ENCODE measurements at regions not wholly inside any gene's neighbourhood (a gene's known extent, or its start where the extent isn't known, plus 50 kb on each side); places are given as distances from the start of the nearest gene placed in this dataset.

GRCh38 chr15:93298901-93299300 is 209.9 kb upstream of the RGMA start:
- Mint-ChIP-seq H3K36me3 (ENCODE audit: low read depth) (no peaks in the 10 kb centered on the region), H3K27ac (no peak overlapping the region), H3K27me3 (ENCODE audit: low read depth) (peaks cover 5% of the 10 kb centered on the region), H3K4me1 (ENCODE audit: low read depth) (no peaks in the 10 kb centered on the region), H3K9me3 (no peaks in the 10 kb centered on the region), H3K4me3 (no peak overlapping the region)

DNA sequence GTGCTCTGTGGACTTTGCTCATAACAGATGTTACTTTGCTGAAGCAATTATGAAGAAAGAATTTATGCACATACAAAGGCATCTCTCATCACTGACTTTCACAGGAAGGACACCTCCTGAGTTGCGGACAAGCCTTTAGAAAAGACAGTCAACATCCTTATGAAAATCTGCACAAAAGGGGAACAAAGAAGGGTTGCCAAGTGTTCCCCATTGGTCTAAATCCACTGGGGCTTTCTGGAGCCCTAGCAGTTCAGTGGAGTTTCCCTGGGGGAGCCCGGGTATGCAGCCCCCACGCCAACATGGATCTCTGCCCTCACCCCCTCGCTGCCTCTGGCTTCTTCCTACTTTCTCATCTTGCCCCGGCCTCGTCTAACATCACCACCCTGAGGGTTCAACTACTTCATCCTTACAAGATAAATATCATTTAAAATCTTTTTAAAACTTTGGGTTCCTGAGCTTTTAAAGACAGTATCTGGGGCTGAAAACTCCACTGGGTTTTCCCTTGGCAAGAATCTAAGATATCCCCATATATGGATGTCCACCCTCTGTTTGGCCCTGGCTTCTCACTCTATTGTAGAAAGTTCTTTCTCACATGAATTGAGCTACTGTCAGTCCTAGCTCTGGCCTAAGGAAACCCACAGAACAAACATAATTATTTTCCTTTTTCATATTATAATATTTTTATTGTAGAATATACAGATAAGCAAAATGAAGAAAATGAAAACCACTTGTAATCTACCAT is 207.9 kb upstream of the RGMA start:
- Mint-ChIP-seq H3K9me3 (no peaks in the 10 kb centered on the region), H3K27ac (no peak overlapping the region), H3K36me3 (ENCODE audit: low read depth) (no peaks in the 10 kb centered on the region), H3K27me3 (ENCODE audit: low read depth) (peaks cover 12% of the 10 kb centered on the region), H3K4me1 (ENCODE audit: low read depth) (no peaks in the 10 kb centered on the region), H3K4me3 (no peak overlapping the region)

GRCh38 chr15:93294896-93295295 is 205.9 kb upstream of the RGMA start:
- Mint-ChIP-seq H3K4me3 (no peak overlapping the region), H3K27ac (no peak overlapping the region), H3K4me1 (ENCODE audit: low read depth) (no peaks in the 10 kb centered on the region), H3K36me3 (ENCODE audit: low read depth) (no peaks in the 10 kb centered on the region), H3K27me3 (ENCODE audit: low read depth) (peaks cover 22% of the 10 kb centered on the region), H3K9me3 (no peaks in the 10 kb centered on the region)

GRCh38 chr15:93294066-93294465 is 205.1 kb upstream of the RGMA start:
- Mint-ChIP-seq H3K4me3 (no peak overlapping the region), H3K27ac (no peak overlapping the region), H3K4me1 (ENCODE audit: low read depth) (no peaks in the 10 kb centered on the region), H3K36me3 (ENCODE audit: low read depth) (no peaks in the 10 kb centered on the region), H3K27me3 (ENCODE audit: low read depth) (peaks cover 22% of the 10 kb centered on the region), H3K9me3 (no peaks in the 10 kb centered on the region)

DNA sequence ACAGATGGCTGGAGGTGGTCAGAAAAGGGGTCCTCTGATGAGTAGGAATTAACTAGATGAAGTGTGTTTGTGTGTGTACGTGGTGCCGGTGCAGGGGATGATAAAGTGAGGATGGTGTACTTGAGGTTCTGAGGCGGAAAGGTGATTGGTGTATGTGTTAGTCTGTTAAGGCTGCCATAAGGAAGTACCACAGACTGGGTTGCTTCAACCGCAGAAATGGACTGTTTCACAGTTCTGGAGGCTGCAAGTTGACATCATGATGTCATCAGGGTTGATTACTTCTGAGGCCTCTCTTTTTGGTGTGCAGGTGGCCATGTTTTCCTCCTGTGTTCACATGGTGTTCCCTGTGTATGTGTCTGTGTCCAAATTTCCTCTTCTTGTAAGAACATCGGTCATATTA is 202.4 kb upstream of the RGMA start:
- H3K9me3 Mint-ChIP-seq = no peaks in the 10 kb centered on the region
- no peaks in the 10 kb centered on the region for H3K4me1 Mint-ChIP-seq (ENCODE audit: low read depth)
- no peak overlapping the region for H3K4me3 Mint-ChIP-seq
- H3K36me3 Mint-ChIP-seq (ENCODE audit: low read depth) = no peaks in the 10 kb centered on the region
- no peak overlapping the region for H3K27ac Mint-ChIP-seq
- peaks cover 24% of the 10 kb centered on the region for H3K27me3 Mint-ChIP-seq (ENCODE audit: low read depth)

- Mint-ChIP-seq H3K4me3 (no peak overlapping the region), H3K36me3 (ENCODE audit: low read depth) (no peaks in the 10 kb centered on the region), H3K27ac (no peak overlapping the region), H3K4me1 (ENCODE audit: low read depth) (no peaks in the 10 kb centered on the region), H3K9me3 (no peaks in the 10 kb centered on the region), H3K27me3 (ENCODE audit: low read depth) (peaks cover 25% of the 10 kb centered on the region)
These were observed 201.6 kb upstream of the RGMA start for GRCh38 chr15:93290618-93290946.

DNA sequence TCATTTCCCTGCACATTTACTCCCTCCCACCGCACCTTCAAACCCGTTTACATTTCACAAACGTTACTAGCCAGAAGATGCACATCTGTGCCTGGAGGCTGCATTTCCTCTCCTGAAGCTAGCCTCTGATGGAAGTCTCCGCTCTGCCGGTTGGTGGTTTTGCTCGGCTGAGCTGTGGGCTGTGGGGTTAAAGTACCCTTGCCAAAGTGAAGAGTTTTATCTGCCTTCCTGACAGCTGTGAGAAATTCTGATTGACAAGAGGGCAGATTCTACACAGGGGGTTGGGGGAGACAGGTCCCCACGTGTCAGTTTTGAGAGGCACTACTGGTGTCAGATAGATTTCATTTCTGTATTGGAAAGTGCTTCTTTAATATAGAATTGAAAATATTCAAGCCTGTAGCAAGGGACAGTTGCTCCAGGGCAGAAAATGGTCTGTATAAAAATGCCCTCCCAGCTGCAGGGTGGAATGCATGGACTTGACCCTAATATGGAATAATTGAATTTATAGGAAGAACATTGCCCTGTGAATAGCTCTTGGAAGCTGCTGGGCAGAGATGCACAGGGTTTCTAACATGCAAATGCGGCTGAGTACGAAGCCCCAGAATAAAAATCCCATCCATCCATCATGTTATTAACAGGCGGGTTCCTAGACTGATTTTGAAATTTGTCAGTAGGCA is 201.1 kb upstream of the RGMA start:
- Mint-ChIP-seq H3K9me3 (no peaks in the 10 kb centered on the region), H3K27me3 (ENCODE audit: low read depth) (peaks cover 25% of the 10 kb centered on the region), H3K4me3 (no peak overlapping the region), H3K27ac (no peak overlapping the region), H3K36me3 (ENCODE audit: low read depth) (no peaks in the 10 kb centered on the region), H3K4me1 (ENCODE audit: low read depth) (no peaks in the 10 kb centered on the region)

- Mint-ChIP-seq H3K36me3 (ENCODE audit: low read depth) (no peaks in the 10 kb centered on the region), H3K27ac (no peak overlapping the region), H3K4me1 (ENCODE audit: low read depth) (no peaks in the 10 kb centered on the region), H3K4me3 (no peak overlapping the region), H3K27me3 (ENCODE audit: low read depth) (peaks cover 21% of the 10 kb centered on the region), H3K9me3 (no peaks in the 10 kb centered on the region)
These were observed 199.8 kb upstream of the RGMA start for GRCh38 chr15:93288728-93289294.

DNA sequence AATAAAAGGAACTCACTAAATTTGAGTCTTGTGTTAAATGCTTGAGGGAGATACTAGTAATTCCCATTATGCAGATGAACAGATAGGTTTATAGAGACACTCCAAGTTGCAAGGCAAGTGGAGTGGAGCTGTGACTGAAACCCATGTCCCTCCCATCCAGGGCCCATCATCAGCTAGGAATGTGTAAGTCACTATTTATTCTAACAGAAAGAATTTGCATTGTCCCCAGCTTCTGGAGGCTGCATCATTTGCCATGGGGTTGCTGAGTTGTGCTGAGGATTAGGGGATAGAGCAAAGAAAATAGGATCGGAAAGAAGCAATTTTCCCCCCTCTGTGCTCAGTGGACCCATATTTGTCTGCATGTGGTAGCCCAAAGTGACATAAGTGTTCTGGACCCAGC is 197.4 kb upstream of the RGMA start:
- no peaks in the 10 kb centered on the region for H3K9me3 Mint-ChIP-seq
- H3K27me3 Mint-ChIP-seq (ENCODE audit: low read depth) = peaks cover 19% of the 10 kb centered on the region
- H3K4me3 Mint-ChIP-seq = no peak overlapping the region
- H3K4me1 Mint-ChIP-seq (ENCODE audit: low read depth) = no peaks in the 10 kb centered on the region
- H3K36me3 Mint-ChIP-seq (ENCODE audit: low read depth) = no peaks in the 10 kb centered on the region
- H3K27ac Mint-ChIP-seq = no peak overlapping the region

DNA sequence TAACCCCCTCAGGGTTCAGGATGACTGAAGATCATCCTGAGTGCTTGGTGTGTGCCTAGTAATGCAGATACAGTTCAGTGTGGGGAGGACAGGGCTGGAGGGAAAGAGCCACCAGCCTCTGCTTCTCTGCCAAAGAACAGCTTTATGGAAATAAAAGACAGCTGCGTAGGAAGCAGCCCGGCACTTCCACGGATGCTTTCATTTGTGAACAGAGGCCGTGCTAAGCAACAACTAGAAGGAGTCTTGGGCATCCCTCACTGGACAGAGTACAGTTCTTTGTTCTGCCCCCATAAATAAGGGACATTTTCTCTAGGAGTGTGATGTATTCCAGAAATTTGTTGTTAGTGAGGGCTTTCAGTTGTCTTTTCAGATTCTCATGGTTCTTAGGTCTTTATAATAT is 194.8 kb upstream of the RGMA start:
- no peak overlapping the region for H3K27ac Mint-ChIP-seq
- no peaks in the 10 kb centered on the region for H3K36me3 Mint-ChIP-seq (ENCODE audit: low read depth)
- H3K27me3 Mint-ChIP-seq (ENCODE audit: low read depth) = peaks cover 9% of the 10 kb centered on the region
- no peak overlapping the region for H3K4me3 Mint-ChIP-seq
- no peaks in the 10 kb centered on the region for H3K4me1 Mint-ChIP-seq (ENCODE audit: low read depth)
- H3K9me3 Mint-ChIP-seq = no peaks in the 10 kb centered on the region

DNA sequence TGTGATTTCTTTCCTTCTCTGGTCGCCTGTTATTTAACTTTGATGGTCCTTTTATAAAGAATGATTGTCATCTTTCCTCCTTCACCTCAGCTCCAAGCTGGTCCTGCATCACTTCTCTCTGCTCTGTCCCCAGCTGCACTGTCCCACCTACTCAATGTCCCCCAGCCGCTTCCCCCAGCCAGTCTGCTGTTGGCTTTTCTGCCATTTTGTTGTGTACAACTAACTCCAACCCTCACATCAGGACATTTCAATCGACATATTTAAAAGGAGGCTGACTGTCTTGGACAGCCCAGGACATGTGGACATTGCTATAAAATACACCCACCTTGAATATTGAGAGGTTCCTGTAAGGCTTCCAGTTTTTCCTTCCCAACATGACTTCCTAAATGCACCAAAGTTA is 193.8 kb upstream of the RGMA start:
- H3K4me3 Mint-ChIP-seq = no peak overlapping the region
- H3K9me3 Mint-ChIP-seq = no peaks in the 10 kb centered on the region
- H3K27me3 Mint-ChIP-seq (ENCODE audit: low read depth) = peaks cover 9% of the 10 kb centered on the region
- no peaks in the 10 kb centered on the region for H3K4me1 Mint-ChIP-seq (ENCODE audit: low read depth)
- H3K27ac Mint-ChIP-seq = no peak overlapping the region
- no peaks in the 10 kb centered on the region for H3K36me3 Mint-ChIP-seq (ENCODE audit: low read depth)

- Mint-ChIP-seq H3K4me3 (no peak overlapping the region), H3K27me3 (ENCODE audit: low read depth) (peaks cover 6% of the 10 kb centered on the region), H3K27ac (no peak overlapping the region), H3K4me1 (ENCODE audit: low read depth) (no peaks in the 10 kb centered on the region), H3K9me3 (no peaks in the 10 kb centered on the region), H3K36me3 (ENCODE audit: low read depth) (no peaks in the 10 kb centered on the region)
These were observed 189.8 kb upstream of the RGMA start for GRCh38 chr15:93278783-93279182.

DNA sequence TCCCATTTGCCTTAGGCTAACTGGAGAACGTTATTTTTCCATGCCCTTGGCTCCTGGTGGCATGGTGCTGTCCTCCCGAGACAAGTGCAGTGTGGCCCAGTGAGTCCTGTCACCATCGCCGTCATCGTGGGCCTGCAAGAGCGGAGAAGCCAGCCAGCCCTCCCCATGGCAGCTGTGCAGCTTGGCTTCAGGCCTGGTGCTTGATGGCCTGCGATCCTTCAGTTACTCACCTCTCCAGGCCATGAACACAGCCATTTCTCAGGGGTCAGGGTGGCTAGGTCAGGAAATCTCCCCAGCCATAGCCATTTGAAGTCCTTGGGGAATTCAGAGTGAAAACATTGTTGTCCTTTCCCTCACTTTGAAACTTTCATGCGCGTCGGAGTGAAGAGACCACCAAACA is 189.0 kb upstream of the RGMA start:
- Mint-ChIP-seq H3K27me3 (ENCODE audit: low read depth) (no peaks in the 10 kb centered on the region), H3K27ac (no peak overlapping the region), H3K9me3 (no peaks in the 10 kb centered on the region), H3K36me3 (ENCODE audit: low read depth) (no peaks in the 10 kb centered on the region), H3K4me1 (ENCODE audit: low read depth) (no peaks in the 10 kb centered on the region), H3K4me3 (no peak overlapping the region)

- Mint-ChIP-seq H3K36me3 (ENCODE audit: low read depth) (peaks cover 2% of the 10 kb centered on the region), H3K4me1 (ENCODE audit: low read depth) (no peaks in the 10 kb centered on the region), H3K9me3 (peaks cover 14% of the 10 kb centered on the region), H3K4me3 (no peak overlapping the region), H3K27ac (no peak overlapping the region), H3K27me3 (ENCODE audit: low read depth) (no peaks in the 10 kb centered on the region)
These were observed 185.2 kb upstream of the RGMA start for GRCh38 chr15:93274257-93274656.

DNA sequence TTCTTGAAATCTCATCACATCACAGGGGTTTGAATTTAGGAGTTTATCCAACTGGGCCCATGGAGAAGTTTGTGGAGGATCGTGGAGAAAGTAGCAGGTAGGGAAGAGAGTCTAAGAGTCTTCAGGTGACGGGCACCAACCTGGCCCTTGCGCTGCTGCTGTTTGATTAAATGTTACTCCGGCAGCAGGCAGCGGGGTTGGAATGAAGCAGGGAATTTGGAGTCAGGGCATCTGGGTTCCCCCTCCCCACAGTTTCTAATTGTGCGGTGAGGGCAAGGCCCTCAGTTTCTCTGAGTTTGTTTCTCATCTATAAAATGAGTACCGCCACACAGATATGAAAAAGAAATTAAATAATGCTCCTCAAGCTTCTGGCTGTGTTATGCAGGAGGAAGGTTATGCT is 182.9 kb upstream of the RGMA start:
- Mint-ChIP-seq H3K27ac (no peak overlapping the region), H3K4me3 (no peak overlapping the region), H3K9me3 (peaks cover 14% of the 10 kb centered on the region), H3K4me1 (ENCODE audit: low read depth) (no peaks in the 10 kb centered on the region), H3K27me3 (ENCODE audit: low read depth) (no peaks in the 10 kb centered on the region), H3K36me3 (ENCODE audit: low read depth) (peaks cover 2% of the 10 kb centered on the region)
